NCI-H2196 treated with DMSO at 0.1 percent for 48 hours (cell line): ENCODE measurements at regions not wholly inside any gene's neighbourhood (a gene's known extent, or its start where the extent isn't known, plus 50 kb on each side); places are given as distances from the start of the nearest gene placed in this dataset.
"Not testable (repeated sequence)": the region's sequence is repeated elsewhere in the genome, so short reads cannot be mapped to it uniquely, and the experiment has no call there.

Experiments used
- DNase-seq: peaks from one replicate; lab custom pipeline; 2025; ENCODE audit not compliant: unreplicated experiment; lab: John Stamatoyannopoulos, UW

GRCh38 chr3:95586754-95587153 lies 1227.6 kb upstream of the EPHA6 start:
- DNase-seq = no peak

DNA sequence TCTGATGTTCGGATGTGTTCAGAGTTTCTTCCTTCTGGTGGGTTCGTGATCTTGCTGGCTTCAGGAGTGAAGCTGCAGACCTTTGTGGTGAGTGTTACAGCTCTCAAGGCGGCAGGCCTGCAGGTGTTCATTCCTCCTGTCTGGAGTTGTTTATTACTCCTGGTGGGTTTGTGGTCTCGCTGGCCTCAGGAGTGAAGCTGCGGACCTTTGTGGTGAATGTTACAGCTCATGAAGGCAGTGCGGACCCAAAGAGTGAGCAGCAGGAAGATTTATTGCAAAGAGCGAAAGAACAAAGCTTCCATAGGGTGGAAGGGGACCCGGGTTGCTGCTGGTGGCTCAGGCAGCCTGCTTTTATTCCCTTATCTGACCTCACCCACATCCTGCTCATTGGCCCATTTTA lies 1226.8 kb upstream of the EPHA6 start:
- DNase-seq = not testable (repeated sequence)

- DNase-seq = no peak
Measured at GRCh38 chr3:95588473-95588872, 1225.9 kb upstream of the EPHA6 start.

GRCh38 chr3:95595416-95596075 lies 1218.8 kb upstream of the EPHA6 start:
- DNase-seq = no peak

GRCh38 chr3:95607926-95608325 lies 1206.5 kb upstream of the EPHA6 start:
- DNase-seq = no peak

GRCh38 chr3:95609411-95609810 lies 1205.0 kb upstream of the EPHA6 start:
- DNase-seq = no peak

DNA sequence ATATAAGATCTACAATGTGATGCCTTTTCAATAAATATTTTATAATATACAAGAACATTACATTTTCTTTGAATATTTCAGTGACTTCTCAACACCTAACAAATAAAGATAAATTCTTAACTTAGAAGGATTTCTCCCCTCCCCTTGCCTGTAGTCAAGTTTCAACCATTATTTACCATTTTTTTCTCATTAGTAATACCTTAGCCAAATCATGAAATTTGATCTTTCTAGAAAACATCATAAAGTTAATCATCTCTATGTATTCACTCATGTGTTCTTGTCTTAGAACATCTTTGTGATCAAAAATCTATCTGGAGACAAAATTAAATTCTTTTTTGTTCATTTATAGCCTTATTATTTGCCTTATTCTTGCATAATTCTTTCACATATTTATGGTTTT lies 1201.8 kb upstream of the EPHA6 start:
- no peak for DNase-seq

GRCh38 chr3:95613993-95614392 lies 1200.4 kb upstream of the EPHA6 start:
- no peak for DNase-seq

- DNase-seq = no peak
Measured at GRCh38 chr3:95615592-95616310, 1198.6 kb upstream of the EPHA6 start.

DNA sequence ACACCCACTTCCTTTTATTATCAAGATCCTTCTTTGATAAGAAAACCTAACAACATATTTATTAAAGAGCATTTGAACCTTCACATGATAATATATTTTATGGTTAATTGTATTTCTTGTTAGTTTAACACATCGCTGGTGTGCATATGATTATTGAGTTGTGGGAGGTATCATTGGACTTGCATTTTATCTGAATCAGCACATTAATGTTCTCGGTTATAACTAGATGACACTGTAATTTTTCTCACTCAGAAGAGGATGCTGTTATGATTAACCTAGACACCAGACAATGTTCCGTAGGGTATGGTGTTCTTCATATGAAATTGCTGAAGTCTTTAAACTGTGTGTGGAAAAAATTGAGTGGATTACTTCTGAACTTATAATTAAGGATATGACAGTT lies 1188.3 kb upstream of the EPHA6 start:
- no peak for DNase-seq

GRCh38 chr3:95627293-95627692 lies 1187.1 kb upstream of the EPHA6 start:
- no peak for DNase-seq

- no peak for DNase-seq
Measured at GRCh38 chr3:95627697-95628096, 1186.7 kb upstream of the EPHA6 start.

DNA sequence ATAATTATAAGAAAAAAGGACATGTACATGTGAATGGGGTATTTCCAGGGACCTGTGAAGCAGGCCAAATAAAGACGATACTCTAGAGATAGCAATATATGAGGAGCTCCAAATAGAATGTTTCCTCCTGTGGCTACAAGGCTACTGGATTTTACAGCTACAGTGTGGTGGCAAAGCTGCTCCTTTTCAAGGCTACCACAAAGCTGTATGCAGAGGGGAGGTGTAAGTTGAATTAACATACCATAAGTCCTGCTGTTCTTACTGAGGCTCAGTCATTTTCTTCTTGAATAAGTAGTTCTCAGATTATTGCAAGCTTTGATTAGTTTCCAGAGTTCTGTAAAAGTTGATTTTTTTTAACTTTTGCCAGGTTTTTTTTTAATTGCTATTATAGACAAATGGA lies 1184.6 kb upstream of the EPHA6 start:
- DNase-seq = no peak

DNA sequence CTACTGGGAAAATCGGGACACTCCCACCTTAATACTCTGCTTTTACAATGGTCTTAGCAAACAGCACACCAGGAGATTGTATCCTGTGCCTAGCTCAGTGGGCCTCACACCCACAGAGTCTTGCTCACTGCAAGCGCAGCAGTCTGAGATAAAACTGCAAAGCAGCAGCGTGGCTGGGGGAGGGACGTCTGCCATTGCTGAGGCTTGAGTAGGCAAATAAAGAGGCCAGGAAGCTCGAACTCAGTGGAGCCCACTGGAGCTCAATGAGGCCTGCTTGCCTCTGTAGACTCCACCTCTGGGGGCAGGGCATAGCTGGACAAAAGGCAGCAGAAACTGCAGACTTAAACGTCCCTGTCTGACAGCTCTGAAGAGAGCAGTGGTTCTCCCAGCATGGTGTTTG lies 1169.1 kb upstream of the EPHA6 start:
- no peak for DNase-seq

DNA sequence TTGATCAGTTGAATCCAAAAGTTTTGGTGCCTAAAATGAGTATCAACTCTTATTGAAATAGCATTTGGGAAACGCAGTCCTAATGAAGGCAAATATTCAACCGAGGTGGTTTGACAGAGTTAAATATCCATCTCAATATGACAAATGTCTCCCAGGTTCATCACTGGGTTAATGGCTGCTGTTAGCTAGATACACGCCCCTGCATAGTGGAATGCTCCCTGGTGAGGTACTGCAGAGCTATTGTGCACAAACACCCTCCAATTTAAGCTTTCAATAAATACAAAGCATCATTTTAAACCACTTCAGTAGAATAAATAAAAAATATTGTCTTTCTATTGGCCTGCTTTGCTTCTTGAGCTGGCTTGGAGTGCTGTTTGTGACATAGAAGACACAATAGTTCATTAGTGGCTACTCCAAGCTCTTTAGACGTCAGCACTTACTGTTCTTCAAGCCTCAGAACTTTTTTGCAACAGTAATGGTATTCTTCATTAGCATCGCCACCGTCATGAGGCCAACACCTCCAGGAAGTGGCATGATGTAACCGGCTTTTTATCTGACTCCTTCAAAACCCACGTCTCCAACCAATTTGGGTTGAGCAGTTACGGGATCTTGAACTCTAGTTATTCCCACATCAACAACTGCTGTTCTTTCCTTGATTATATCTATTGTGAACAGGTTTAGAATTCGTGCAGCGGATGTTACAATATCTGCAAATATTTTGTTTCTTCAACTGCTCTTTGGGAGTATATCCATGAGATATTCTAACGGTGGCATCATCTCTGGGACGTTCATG lies 1159.6 kb upstream of the EPHA6 start:
- DNase-seq = no peak

DNA sequence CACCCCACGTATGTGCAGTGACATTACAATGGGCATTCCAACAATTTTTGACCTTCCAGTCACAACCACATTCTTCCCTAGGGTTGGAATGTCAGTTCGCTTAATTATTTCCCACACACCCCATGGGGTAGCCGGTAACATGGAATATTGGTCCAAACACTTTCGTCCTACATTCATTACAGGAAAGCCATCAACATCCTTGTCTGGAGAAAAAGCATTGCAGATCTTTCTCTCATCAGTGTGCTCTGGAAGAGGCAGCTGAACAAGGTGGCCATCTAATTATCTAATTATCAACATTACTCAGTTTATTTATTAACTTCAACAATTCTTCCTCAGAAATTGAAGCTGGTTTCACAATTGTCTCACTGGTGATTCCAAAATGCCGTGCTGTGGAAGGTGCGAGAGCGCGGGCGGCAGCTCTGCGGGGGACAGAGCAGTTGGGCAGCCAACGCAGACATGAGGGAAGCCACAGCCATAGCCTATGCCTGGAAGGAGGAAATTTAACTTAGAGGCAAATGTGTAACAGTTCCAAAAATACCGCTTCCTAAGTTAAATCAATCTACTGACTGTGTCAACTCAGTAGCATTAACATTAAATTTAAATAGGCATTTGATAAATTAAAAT lies 1158.9 kb upstream of the EPHA6 start:
- no peak for DNase-seq

DNA sequence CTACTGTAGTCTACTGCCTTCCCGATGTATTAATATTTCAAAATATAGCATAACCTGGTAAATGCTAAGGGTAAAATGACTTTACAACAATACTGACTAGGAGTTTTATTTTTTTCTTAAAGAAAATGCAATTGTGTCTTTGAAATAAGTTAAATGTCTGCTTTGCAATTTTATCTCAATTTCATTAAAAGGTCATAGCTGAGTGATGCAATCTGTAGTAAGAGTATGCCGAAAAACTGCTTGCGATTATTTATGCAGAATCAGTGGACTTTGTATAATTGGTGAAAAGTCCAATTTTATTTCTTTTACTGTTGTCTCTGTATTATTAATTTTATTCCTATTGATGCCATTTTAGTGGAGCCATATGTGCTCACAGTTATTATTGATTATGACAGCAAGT lies 1143.6 kb upstream of the EPHA6 start:
- DNase-seq = no peak

DNA sequence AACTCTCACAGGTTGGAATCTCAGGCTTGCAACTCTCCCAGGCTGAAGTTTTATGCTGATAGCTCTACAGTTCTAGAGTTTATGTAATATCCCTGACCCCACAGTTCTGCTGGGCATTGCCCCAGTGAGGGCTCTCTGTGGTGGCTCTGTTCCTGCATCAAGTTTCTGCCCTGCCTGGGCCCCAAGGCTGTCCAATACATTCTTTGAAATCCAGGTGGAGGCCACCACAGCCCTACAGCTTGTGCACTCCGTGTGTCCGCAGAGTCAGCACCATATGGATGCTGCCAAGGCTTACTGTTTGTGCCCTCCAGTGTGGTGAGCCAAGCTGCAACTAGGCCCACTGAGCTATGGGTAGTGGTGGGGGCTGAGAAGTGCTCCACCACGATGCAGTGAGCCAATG lies 1141.2 kb upstream of the EPHA6 start:
- no peak for DNase-seq

DNA sequence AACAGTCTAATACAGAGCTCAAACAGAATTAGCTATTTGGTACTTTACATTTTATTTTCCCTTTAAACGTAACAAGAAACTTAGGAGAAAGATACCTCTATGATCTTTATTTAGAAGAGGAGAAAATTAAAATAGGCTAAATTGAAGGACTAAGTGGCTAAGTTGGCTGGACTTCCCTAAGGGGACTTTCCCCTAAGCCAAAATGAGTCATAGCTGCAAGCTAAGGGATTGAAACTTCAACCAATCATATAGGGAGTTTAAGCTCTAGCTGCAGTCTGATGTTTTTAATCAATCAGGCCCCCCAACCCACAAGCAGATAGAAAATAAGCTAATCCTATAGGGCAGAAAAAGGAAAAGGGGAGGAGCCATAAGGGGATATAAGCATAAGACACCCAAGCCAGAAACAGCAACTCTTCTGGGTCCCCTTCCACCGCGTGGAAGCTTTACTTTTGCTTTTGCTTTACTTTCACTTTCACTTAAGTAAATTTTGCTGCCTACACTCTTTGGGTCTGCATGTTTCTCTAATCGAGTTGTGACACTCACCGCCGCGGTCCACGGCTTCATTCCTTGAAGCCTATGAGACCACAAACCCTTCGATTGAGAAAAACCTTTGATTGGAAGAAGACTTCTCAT lies 1108.5 kb upstream of the EPHA6 start:
- DNase-seq = no peak

GRCh38 chr3:95707268-95707667 lies 1107.1 kb upstream of the EPHA6 start:
- DNase-seq = no peak

DNA sequence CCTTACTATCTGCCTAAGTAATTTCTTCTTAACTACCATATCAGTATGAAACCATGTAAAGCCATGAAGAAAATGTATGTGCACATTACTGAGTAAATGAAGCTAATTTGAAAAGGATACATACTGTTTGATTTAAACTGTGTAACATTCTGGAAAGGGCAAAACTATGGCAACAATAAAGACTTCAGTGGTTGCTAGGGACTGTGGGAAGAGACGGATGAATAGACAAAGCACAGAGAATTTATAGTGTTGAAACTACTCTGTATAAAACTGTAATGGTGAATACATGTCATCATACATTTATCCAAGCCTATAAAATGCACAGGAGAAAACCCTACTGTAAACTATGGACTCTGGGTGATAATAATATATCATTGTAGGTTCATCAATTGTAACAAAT lies 1103.7 kb upstream of the EPHA6 start:
- DNase-seq = no peak
